Testis (tissue), 2 donors: ENCODE measurements at regions not wholly inside any gene's neighbourhood (a gene's known extent, or its start where the extent isn't known, plus 50 kb on each side); places are given as distances from the start of the nearest gene placed in this dataset.

Experiments used
- DNase-seq: peaks from one replicate; pipeline ENCODE4 v3.0.0-alpha.2; 2019
- H3K27ac ChIP-seq, 2 donors: fragments of 200-600 bp; sonication (generic); one replicate each; pipeline ENCODE4 v1.5.1; 2019
- H3K27me3 ChIP-seq: fragments of 200-600 bp; sonication (generic); one replicate; pipeline ENCODE4 v1.5.1; 2019
- H3K36me3 ChIP-seq: fragments of 200-600 bp; sonication (generic); one replicate; pipeline ENCODE4 v1.5.1; 2017; ENCODE audit warnings: low read depth; ENCODE audit errors: missing control alignments
- H3K4me1 ChIP-seq: fragments of 200-600 bp; sonication (generic); one replicate; pipeline ENCODE4 v1.5.1; 2019
- H3K4me3 ChIP-seq, 2 donors: fragments of 200-600 bp; sonication (generic); one replicate each; pipeline ENCODE4 v1.5.1; 2017 to 2019
- H3K9me3 ChIP-seq: fragments of 200-600 bp; sonication (generic); one replicate; pipeline ENCODE4 v1.5.1; 2017
- POLR2A ChIP-seq: fragments of 450-650 bp; IDR thresholded peaks from one replicate; pipeline ENCODE4 v1.6.1; 2017; ENCODE audit warnings: antibody characterized with exemption, mild to moderate bottlenecking, moderate library complexity
- WGBS, 2 donors: methylation state at CpG; one replicate each; pipeline ENCODE4 v1.1.5; 2018; 5-methylcytosine and 5-hydroxymethylcytosine counted together
- intact Hi-C: fragments of 100-400 bp; cut with DNase I; formaldehyde crosslinking; loops from one replicate; pipeline ENCODE4 v1.15.1; 2023; ENCODE audit warnings: low total_unique reads
- TF ChIP-seq, protein P1 (sequence below), 3 experiments: fragments of 450-650 bp in 2 of 3; fragments of 200-600 bp in 1 of 3; sonication (generic) in 1 of 3; IDR thresholded peaks; one replicate each; pipeline ENCODE4 v1.5.1; 2016 to 2019; ENCODE audit warnings: antibody characterized with exemption in 3 of 3, mild to moderate bottlenecking in 2 of 3, moderate library complexity in 1 of 3

- H3K4me1 ChIP-seq = no peaks in the 10 kb centered on the region
- no peaks in the 10 kb centered on the region for H3K27me3 ChIP-seq
- H3K36me3 ChIP-seq = no peaks in the 10 kb centered on the region
- WGBS, 2 donors = 94 to 96% methylated on average over 2 of the region's 2 CpGs
- H3K9me3 ChIP-seq = no peaks in the 10 kb centered on the region
- intact Hi-C loops = no loop called here
- DNase-seq = no peak
- no peak overlapping the region for H3K27ac ChIP-seq
- TF ChIP-seq, protein P1, sequence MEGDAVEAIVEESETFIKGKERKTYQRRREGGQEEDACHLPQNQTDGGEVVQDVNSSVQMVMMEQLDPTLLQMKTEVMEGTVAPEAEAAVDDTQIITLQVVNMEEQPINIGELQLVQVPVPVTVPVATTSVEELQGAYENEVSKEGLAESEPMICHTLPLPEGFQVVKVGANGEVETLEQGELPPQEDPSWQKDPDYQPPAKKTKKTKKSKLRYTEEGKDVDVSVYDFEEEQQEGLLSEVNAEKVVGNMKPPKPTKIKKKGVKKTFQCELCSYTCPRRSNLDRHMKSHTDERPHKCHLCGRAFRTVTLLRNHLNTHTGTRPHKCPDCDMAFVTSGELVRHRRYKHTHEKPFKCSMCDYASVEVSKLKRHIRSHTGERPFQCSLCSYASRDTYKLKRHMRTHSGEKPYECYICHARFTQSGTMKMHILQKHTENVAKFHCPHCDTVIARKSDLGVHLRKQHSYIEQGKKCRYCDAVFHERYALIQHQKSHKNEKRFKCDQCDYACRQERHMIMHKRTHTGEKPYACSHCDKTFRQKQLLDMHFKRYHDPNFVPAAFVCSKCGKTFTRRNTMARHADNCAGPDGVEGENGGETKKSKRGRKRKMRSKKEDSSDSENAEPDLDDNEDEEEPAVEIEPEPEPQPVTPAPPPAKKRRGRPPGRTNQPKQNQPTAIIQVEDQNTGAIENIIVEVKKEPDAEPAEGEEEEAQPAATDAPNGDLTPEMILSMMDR (IDR thresholded peaks at IDR 0.05) = no peak
- no peak for TF ChIP-seq POLR2A
- H3K4me3 ChIP-seq = no peak overlapping the region
Observed at GRCh38 chr17:36779550-36779949, 157.7 kb upstream of the LHX1 start.

- TF ChIP-seq, protein P1 (IDR thresholded peaks at IDR 0.05) = no peak
- no peak for TF ChIP-seq POLR2A
- H3K27ac ChIP-seq = no peak overlapping the region
- H3K27me3 ChIP-seq = no peaks in the 10 kb centered on the region
- intact Hi-C loops = no loop called here
- H3K4me1 ChIP-seq = no peaks in the 10 kb centered on the region
- no peaks in the 10 kb centered on the region for H3K36me3 ChIP-seq
- no peaks in the 10 kb centered on the region for H3K9me3 ChIP-seq
- DNase-seq = no peak
- 70 to 88% methylated on average over 1 of the region's 1 CpG for WGBS, 2 donors
- H3K4me3 ChIP-seq = no peak overlapping the region
Observed at GRCh38 chr17:36784633-36785032, 152.6 kb upstream of the LHX1 start.

DNA sequence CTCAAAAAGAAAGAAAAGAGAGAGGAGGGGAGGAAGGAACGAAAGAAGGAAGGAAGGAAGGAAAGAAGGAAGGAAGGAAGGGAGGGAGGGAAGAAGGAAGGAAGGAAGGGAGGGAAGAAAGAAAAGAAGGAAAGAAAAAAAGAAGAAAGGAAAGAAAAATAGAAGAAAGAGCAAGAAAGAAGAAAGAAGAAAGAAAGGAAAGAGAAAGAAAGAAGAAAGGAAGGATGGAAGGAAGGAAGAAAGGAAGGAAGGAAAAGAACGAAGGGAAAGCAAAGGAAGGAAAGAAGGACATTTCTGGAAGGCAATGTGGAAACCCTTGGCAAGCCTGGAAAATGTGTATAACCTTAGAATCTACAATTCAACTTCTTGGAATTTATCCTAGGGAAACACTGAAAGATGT, 150.4 kb upstream of the LHX1 start:
- no peak for TF ChIP-seq POLR2A
- TF ChIP-seq, protein P1 (IDR thresholded peaks at IDR 0.05) = no peak
- H3K27me3 ChIP-seq = no peaks in the 10 kb centered on the region

GRCh38 chr17:36791150-36791941, 145.9 kb upstream of the LHX1 start:
- intact Hi-C loops = no loop called here
- DNase-seq = no peak
- TF ChIP-seq, protein P1 (IDR thresholded peaks at IDR 0.05) = no peak
- no peak for TF ChIP-seq POLR2A
- Histone ChIP-seq H3K9me3 (no peaks in the 10 kb centered on the region), H3K36me3 (no peaks in the 10 kb centered on the region), H3K4me1 (no peaks in the 10 kb centered on the region), H3K27me3 (no peaks in the 10 kb centered on the region), H3K4me3 (no peak overlapping the region), H3K27ac (no peak overlapping the region)
- WGBS, 2 donors = 31 to 52% methylated on average over 5 to 7 of the region's 7 CpGs

More for the DNA sequence above, 150.4 kb upstream of the LHX1 start:
- Histone ChIP-seq H3K9me3 (no peaks in the 10 kb centered on the region), H3K27ac (no peak overlapping the region), H3K36me3 (no peaks in the 10 kb centered on the region), H3K4me1 (no peaks in the 10 kb centered on the region), H3K4me3 (no peak overlapping the region)
- no peak for DNase-seq
- intact Hi-C loops = no loop called here
- 85 to 94% methylated on average over 2 of the region's 2 CpGs for WGBS, 2 donors

- no peaks in the 10 kb centered on the region for H3K36me3 ChIP-seq
- TF ChIP-seq POLR2A = no peak
- no peak overlapping the region for H3K4me3 ChIP-seq
- 33 to 61% methylated on average over 12 to 13 of the region's 13 CpGs for whole genome bisulfite sequencing, 2 donors
- no peak for DNase-seq
- H3K27me3 ChIP-seq = no peaks in the 10 kb centered on the region
- intact Hi-C loops = no loop called here
- H3K27ac ChIP-seq = no peak overlapping the region
- H3K4me1 ChIP-seq = no peaks in the 10 kb centered on the region
- no peaks in the 10 kb centered on the region for H3K9me3 ChIP-seq
Observed at GRCh38 chr17:36791942-36792475, 145.3 kb upstream of the LHX1 start.
